ENCODE measurements at regions not wholly inside any gene's neighbourhood (a gene's known extent, or its start where the extent isn't known, plus 50 kb on each side); places are given as distances from the start of the nearest gene placed in this dataset.

GRCh38 chr11:70627219-70627618 lies 228.9 kb downstream of the CTTN start:
- no peak for DNase-seq
- no peak for ATAC-seq

GRCh38 chr11:70628176-70628854 lies 230.0 kb downstream of the CTTN start:
- DNase-seq, result no peak
- no peak for ATAC-seq

GRCh38 chr11:70628855-70629844 lies 230.8 kb downstream of the CTTN start:
- ATAC-seq (no peak), DNase-seq (no peak)

- DNase-seq (no peak), ATAC-seq (no peak)
Measured at GRCh38 chr11:70630068-70630467, 231.7 kb downstream of the CTTN start.

GRCh38 chr11:70630816-70631623 lies 232.7 kb downstream of the CTTN start:
- ATAC-seq (no peak), DNase-seq (no peak)

DNA sequence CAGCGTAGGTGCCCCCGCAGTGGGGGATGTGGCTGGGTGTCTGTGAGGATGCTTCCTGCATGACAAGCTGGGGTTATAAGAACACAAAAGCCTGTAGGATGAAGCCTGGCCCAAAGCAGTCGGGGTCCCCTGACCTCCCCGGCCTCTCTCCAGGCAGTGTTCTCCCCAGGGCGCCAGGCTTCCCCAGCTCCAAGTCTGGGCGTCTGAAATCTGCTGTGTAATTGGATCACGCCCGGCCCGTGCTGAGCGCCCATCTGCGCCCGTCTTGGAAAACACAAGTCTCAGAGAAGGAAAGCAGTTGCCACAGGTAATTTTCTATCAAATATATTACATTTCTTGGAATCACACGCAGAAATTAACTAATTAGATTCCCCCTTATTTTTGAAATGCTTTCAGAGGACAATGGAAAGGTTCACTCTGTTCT lies 233.3 kb downstream of the CTTN start:
- DNase-seq, result no peak
- ATAC-seq, result no peak

- no peak for DNase-seq
- ATAC-seq, result no peak
Measured at GRCh38 chr11:70633610-70634009, 235.3 kb downstream of the CTTN start.

- ATAC-seq (no peak), DNase-seq (no peak)
Measured at GRCh38 chr11:70636659-70637058, 238.3 kb downstream of the CTTN start.

- no peak for ATAC-seq
- no peak for DNase-seq
Measured at GRCh38 chr11:70637186-70637800, 239.0 kb downstream of the CTTN start.

DNA sequence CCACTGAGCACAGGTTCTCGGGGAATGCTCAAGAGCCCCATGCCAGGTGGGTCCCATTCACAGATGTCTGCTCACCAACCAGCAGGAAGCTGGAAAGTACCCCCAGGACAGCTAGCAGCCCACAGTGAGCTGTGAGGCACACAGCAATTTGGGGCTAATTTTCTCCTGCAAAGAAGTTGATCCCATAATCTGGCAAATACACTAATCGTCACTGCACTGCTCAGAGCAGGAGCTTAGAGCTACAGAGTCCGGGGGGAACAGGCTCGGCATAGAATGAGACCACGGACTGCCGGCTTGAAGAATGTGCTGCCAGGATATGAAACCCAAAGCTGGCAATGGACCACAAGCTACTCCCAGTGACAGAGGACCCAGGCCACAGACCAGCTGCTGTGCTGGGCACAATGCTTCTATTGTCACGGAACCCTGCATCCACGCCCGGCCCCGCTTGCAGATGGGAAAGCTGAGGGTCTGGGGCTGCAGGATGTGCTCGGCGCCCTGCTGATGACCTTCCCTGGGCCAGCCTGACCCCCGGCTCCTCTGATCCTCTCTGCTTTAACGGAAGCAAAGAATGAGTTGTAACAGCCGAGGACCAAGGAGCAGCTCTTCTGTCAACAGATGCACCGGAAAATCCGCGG lies 239.7 kb downstream of the CTTN start:
- ATAC-seq, result no peak
- DNase-seq, result no peak

DNA sequence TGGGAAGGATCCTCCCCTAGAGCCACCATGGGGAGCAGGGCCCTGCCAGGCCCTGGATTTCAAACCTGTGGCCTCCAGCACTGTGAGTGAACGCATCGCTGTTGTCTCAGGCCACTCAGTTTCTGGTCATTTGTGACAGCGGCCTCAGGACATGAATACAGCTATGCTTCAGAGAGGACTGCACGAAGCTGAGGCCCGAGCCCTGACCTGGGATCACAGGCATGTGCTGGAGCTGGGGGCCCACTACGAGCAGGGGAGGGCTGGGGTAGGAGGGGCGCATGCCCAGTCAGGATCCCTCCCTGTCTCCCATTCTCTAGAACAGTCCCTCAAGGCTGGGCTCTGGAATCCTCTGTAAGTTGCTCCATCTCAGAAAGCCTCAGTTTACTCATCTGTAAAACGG lies 242.1 kb downstream of the CTTN start:
- DNase-seq, result no peak
- ATAC-seq, result no peak

DNA sequence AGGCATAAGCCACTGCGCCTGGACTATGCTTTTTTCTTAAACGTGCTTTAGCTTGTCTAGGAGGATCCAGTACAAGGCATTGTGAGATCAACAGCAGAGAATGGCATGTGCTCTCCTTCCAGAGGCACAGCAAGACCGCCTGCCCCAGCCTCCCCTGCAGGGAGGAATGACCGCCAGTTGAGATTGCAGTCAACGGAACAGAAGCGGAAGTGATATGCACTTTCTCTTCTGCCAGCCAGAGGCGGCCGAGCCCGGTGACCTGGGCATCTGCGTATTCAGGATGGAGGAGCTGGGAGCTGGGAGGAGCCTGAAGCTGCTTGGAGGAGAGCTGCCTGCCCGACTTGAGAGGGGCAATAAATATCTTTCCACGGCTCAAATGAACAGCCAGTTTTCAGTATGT lies 243.0 kb downstream of the CTTN start:
- DNase-seq, result no peak
- ATAC-seq, result no peak

DNA sequence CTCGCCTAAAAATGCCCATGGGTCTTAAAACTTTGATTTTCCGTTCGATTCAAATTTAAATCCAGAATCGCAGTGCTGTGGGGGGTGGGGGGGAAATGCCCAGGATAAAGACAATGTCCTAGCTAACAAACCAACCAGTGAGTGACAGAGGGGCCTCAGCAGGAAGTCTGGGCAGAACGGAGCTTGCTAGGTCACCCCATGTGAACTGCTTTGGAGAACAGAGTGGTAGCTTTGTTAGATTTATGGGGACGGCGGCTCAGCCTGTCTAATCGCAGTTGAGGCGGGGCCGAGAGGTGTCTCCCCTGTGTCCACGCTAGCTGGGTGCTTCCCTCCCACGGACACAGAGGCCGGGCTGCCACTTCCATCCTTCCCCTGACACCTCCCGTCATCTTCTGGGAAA lies 243.9 kb downstream of the CTTN start:
- no peak for ATAC-seq
- no peak for DNase-seq

- DNase-seq (no peak), ATAC-seq (no peak)
Measured at GRCh38 chr11:70643642-70644041, 245.3 kb downstream of the CTTN start.

DNA sequence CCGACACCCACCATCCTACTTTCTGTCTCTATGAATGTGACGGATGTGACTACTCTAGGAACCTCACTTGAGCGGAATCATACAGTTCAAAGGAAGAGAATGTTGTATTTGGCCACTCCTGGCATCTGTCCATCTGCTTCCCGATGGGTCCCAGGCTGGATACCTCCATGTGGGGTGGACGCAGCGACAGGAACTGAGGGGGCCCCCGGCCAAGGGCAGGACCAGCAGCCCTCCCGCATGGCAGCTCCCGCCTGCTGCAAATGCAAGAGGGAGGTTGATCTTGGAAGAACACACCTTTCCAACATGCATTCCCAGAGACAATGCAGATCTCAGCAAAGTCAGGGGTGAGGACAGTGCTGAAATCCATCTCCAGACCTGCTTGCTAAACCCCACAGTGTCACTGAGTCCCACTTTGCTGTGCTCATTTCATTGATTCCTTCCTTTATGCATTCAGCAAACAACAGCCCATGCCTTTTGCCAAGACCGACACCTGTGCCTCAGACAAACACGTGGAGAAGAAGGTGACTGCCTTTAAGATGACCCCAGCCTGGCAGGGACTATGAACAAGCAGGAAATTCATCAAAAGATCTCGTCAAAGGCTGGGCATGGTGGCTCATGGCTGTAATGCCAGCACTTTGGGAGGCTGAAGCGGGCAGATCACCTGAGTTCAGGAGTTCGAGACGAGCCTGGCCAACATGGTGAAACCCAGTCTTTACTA lies 246.2 kb downstream of the CTTN start:
- DNase-seq (no peak), ATAC-seq (no peak)

DNA sequence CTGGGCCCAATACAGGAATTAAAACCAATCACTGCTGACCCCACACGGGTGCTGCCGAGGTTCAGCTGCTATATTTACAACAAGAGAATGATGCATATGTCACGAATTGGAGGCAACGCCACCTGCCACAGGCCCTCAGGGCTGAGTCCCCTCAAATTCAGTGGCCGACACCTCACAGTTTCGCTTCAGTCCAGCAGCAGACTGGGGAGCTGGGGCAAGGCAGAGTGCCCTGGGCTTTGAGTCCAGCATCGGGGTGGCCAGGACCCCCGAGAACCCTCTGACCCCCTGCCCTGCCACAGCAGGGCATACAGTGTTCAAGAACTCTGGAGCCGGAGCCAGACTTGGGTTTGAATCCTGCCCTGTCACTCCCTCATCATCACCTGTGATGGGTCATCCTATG lies 247.2 kb downstream of the CTTN start:
- DNase-seq, result no peak
- ATAC-seq, result no peak

DNA sequence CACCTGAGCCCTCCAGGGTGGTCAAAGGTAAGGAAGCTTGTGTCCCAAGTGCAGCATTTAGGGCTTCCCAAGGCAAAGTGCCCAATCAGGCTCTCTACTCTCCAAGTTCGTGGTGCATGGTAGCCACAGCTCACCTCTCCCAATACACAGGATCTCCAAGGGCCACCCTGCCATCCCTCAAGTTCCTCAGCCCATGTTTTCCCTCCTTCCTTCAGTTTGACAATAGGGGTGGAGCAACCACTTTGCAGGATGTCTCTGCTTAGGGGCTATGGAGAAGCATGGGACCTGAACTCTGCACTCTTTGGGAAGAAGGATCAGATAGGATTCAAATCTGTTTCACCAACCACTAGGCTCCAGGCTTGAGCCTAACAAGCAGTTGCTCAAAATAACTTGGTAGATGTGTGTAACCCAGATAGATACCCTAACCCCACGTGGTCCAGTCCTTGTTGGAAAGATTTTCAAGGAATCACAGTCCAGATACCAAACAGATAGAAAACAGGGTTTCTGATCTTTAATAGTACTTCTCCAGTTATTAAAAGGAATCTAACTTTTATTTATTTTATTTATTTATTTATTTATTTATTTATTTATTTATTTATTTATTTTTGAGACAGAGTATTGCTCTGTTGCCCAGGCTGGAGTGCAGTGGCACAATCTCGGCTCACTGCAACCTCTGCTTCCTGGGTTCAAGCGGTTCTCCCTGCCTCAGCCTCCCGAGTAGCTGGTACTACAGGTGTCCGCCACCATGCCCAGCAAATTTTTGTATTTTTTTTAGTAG lies 248.1 kb downstream of the CTTN start:
- DNase-seq, result no peak

GRCh38 chr11:70647188-70648166 lies 249.1 kb downstream of the CTTN start:
- ATAC-seq (no peak), DNase-seq (no peak)

More for the DNA sequence above, 248.1 kb downstream of the CTTN start:
- no peak for ATAC-seq
